HL-60 (cell line): ENCODE measurements at regions not wholly inside any gene's neighbourhood (a gene's known extent, or its start where the extent isn't known, plus 50 kb on each side); places are given as distances from the start of the nearest gene placed in this dataset.

ENCODE experiments used
- GABPA ChIP-seq: IDR thresholded peaks from 2 replicates; pipeline ENCODE4 v1.6.1; 2012; ENCODE audit warnings: low read depth
- POLR2AphosphoS5 ChIP-seq: IDR thresholded peaks from 2 replicates; pipeline ENCODE4 v1.6.1; 2012; ENCODE audit warnings: low read depth
- SPI1 ChIP-seq: IDR thresholded peaks from 2 replicates; pipeline ENCODE4 v1.6.1; 2012; ENCODE audit warnings: low read depth, mild to moderate bottlenecking, borderline replicate concordance
- TF ChIP-seq, protein P1 (sequence below): IDR thresholded peaks from one replicate; pipeline ENCODE4 v1.5.1; 2011; ENCODE audit warnings: low read length, control low read depth, inconsistent platforms; ENCODE audit not compliant: insufficient read depth
- TF ChIP-seq, protein P2 (sequence below): IDR thresholded peaks from 2 replicates; pipeline ENCODE4 v1.6.1; 2012; ENCODE audit warnings: low read depth; ENCODE audit not compliant: insufficient replicate concordance

DNA sequence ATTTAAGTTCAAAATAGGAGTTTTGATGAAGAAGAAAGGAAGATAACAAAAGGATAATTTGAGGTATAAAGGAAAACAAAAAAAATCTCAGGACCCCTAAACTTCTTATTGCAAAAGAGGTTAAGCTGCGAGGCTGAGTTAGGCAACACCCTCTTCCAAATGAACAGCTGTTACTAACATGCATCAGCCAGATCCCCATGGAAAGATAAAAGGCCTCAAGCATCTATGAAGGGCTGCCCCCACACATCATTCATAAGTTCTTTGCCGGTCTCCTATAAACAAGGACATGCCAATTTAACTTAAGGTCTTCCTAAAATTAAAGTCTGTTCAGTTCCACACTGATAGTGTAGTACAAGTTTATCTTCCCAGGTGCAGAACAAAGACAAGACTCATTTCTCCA, 75.8 kb upstream of the IMMP2L start:
- TF ChIP-seq, protein P1, sequence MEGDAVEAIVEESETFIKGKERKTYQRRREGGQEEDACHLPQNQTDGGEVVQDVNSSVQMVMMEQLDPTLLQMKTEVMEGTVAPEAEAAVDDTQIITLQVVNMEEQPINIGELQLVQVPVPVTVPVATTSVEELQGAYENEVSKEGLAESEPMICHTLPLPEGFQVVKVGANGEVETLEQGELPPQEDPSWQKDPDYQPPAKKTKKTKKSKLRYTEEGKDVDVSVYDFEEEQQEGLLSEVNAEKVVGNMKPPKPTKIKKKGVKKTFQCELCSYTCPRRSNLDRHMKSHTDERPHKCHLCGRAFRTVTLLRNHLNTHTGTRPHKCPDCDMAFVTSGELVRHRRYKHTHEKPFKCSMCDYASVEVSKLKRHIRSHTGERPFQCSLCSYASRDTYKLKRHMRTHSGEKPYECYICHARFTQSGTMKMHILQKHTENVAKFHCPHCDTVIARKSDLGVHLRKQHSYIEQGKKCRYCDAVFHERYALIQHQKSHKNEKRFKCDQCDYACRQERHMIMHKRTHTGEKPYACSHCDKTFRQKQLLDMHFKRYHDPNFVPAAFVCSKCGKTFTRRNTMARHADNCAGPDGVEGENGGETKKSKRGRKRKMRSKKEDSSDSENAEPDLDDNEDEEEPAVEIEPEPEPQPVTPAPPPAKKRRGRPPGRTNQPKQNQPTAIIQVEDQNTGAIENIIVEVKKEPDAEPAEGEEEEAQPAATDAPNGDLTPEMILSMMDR = no peak
- TF ChIP-seq POLR2AphosphoS5 (no peak), GABPA (no peak), SPI1 (no peak)
- TF ChIP-seq, protein P2, sequence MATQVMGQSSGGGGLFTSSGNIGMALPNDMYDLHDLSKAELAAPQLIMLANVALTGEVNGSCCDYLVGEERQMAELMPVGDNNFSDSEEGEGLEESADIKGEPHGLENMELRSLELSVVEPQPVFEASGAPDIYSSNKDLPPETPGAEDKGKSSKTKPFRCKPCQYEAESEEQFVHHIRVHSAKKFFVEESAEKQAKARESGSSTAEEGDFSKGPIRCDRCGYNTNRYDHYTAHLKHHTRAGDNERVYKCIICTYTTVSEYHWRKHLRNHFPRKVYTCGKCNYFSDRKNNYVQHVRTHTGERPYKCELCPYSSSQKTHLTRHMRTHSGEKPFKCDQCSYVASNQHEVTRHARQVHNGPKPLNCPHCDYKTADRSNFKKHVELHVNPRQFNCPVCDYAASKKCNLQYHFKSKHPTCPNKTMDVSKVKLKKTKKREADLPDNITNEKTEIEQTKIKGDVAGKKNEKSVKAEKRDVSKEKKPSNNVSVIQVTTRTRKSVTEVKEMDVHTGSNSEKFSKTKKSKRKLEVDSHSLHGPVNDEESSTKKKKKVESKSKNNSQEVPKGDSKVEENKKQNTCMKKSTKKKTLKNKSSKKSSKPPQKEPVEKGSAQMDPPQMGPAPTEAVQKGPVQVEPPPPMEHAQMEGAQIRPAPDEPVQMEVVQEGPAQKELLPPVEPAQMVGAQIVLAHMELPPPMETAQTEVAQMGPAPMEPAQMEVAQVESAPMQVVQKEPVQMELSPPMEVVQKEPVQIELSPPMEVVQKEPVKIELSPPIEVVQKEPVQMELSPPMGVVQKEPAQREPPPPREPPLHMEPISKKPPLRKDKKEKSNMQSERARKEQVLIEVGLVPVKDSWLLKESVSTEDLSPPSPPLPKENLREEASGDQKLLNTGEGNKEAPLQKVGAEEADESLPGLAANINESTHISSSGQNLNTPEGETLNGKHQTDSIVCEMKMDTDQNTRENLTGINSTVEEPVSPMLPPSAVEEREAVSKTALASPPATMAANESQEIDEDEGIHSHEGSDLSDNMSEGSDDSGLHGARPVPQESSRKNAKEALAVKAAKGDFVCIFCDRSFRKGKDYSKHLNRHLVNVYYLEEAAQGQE = no peak
